Keratinocyte (primary cell): ENCODE measurements at regions not wholly inside any gene's neighbourhood (a gene's known extent, or its start where the extent isn't known, plus 50 kb on each side); places are given as distances from the start of the nearest gene placed in this dataset.

Source experiments
- CTCF ChIP-seq, 3 experiments: IDR thresholded peaks in 1 of 3; conservative IDR thresholded peaks in 1 of 3; optimal IDR thresholded peaks in 1 of 3; 2 replicates in 2 of 3; 3 replicates in 1 of 3; pipeline versions ENCODE3 to v1.5.1; 2011; ENCODE audit warnings: low read length in 3 of 3, mild to moderate bottlenecking in 3 of 3, moderate library complexity in 2 of 3, control low read depth in 1 of 3, inconsistent platforms in 1 of 3; ENCODE audit not compliant: insufficient read depth in 2 of 3; ENCODE audit errors: extremely low read depth in 1 of 3
- EZH2 ChIP-seq: IDR thresholded peaks from one replicate; pipeline ENCODE4 v1.6.1; 2012; ENCODE audit warnings: inconsistent platforms, mild to moderate bottlenecking, low read length, moderate library complexity

GRCh38 chr4:127102361-127102760 lies 530.4 kb upstream of the INTU start:
- TF ChIP-seq CTCF (optimal IDR thresholded peaks at IDR 0.05 in 1 of 3, IDR thresholded peaks at IDR 0.05 in 1 of 3, conservative IDR thresholded peaks at IDR 0.05 in 1 of 3; ENCODE audit: extremely low read depth in 1 of 3, insufficient read depth in 2 of 3, low read length in 3 of 3) (no peak), EZH2 (no peak)
